ENCODE measurements at regions not wholly inside any gene's neighbourhood (a gene's known extent, or its start where the extent isn't known, plus 50 kb on each side); places are given as distances from the start of the nearest gene placed in this dataset.
"Not testable (repeated sequence)": the region's sequence is repeated elsewhere in the genome, so short reads cannot be mapped to it uniquely, and the experiment has no call there.

- TF ChIP-seq EZH2phosphoT487 (IDR thresholded peaks at IDR 0.05; ENCODE audit: insufficient read depth, low read depth); EZH2 (IDR thresholded peaks at IDR 0.05; ENCODE audit: insufficient read depth, poor library complexity, severe bottlenecking): not testable (repeated sequence)
Observed at GRCh38 chr15:34522601-34523000, 60.9 kb downstream of the GOLGA8B start.
